ACHN (cell line): ENCODE measurements at regions not wholly inside any gene's neighbourhood (a gene's known extent, or its start where the extent isn't known, plus 50 kb on each side); places are given as distances from the start of the nearest gene placed in this dataset.

Experiments
- DNase-seq: peaks from one replicate; pipeline ENCODE4 v3.0.0-alpha.2; 2015
- in situ Hi-C: cut with HindIII; loops from 2 replicates; pipeline ENCODE4 v1.10.0; 2017; ENCODE audit warnings: low sequenced_read_pairs, low pct_ligation_motif_present, low pct_unique_long_range_greater_than_20kb

DNA sequence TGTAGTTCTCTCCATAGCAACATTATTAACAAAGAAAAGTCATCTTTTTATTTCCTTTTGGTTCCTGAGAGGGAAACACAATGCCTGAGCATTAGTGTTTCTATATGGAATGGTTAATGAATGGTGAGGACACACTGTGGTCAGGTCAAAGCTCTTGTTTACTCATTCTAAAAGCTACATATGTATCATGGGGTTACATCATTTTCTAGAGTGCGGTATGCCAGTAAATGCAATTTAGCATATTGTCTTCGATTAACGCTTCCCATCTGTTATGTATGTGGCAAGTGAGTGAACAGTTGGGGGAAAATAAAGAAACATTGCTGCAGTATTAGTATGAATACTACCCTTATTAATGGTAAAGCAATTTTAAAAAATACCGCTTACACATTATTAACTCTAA, 1152.2 kb upstream of the SPRY2 start:
- in situ Hi-C loops: no loop called here

DNA sequence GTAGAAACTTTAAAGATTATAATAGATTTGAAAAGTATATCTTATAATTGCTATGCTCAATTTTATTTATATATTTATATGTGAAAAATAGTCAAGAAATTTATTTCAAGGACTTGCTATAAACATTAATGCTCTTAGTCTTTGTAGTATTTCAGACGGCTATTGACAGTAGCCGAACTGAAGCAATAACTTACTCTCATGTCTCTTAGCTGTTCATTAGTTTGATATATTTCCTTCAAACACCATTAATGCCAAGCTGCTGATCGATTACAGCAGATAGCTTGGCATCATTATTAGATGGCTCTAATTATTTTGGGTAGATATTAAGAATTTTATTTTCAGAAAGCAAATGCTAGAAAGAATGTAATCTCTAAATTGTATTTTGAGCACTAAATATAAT, 1151.5 kb upstream of the SPRY2 start:
- DNase-seq: no peak
- in situ Hi-C loops: no loop called here

More for the DNA sequence above, 1152.2 kb upstream of the SPRY2 start:
- DNase-seq: no peak

- in situ Hi-C loops: no loop called here
Measured at GRCh38 chr13:81488021-81488420, 1147.1 kb upstream of the SPRY2 start.

DNA sequence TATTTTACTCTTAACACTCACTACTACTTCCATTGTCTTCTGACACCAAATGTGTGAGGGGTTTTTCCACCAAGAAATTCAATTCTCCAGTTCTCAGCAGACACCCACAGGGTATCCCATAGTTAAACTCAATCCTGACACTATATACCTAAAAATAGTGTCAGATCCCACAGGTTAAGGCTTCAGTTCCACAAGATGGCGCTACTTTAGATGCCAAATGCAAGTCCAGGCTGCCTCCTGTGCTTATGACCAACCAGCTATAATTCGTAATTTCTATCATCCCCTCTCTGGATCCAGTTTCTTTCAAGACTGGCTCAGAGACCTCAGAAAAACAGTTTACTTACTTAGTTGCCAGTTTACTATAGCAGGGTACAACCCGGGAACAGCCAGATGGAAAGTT, 1146.2 kb upstream of the SPRY2 start:
- in situ Hi-C loops: no loop called here
- peak; percentile 62 for DNase-seq

More at GRCh38 chr13:81488021-81488420, 1147.1 kb upstream of the SPRY2 start:
- no peak for DNase-seq

DNA sequence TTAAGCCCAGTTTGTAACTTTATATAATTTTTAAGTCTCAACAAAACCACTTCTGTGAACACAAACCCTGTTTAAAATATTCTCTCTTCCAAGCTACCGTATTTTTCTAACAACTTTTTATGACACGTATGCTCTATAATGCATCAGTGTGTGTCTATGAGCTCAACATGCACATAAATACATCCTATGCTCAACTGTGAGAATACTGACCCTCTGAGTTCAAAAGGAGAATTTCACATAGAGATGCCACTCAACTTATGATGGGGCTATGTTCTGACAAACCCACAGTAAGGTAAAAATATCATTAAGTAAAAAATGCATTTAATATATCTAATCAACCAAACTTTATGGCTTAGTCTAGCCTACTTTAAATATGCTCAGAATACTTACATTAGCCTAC, 1139.7 kb upstream of the SPRY2 start:
- in situ Hi-C loops: no loop called here
- peak; percentile 22 for DNase-seq

GRCh38 chr13:81473366-81473899, 1132.5 kb upstream of the SPRY2 start:
- no peak for DNase-seq
- in situ Hi-C loops: no loop called here

GRCh38 chr13:81458170-81458569, 1117.2 kb upstream of the SPRY2 start:
- no peak for DNase-seq
- in situ Hi-C loops: no loop called here

DNA sequence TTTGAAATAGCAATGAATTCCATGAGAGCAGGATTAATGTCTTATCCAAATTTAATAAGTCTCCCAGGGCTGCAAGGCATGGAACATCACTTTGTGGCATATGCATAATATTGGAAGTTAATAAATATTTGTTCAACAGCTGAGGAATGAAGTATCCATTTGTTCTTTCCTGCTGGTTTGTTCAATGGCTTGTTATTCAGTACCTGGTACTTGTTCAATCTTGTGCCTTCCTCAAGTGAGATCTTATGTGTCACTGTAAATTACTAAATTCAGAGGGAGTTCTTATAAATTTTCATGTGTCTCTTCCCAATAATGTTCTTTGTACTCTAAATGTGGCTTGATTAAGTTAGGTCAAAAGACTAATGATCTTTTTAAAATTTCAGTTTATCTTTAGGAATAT, 1105.5 kb upstream of the SPRY2 start:
- in situ Hi-C loops: no loop called here
- no peak for DNase-seq

GRCh38 chr13:81442904-81443303, 1102.0 kb upstream of the SPRY2 start:
- in situ Hi-C loops: no loop called here

DNA sequence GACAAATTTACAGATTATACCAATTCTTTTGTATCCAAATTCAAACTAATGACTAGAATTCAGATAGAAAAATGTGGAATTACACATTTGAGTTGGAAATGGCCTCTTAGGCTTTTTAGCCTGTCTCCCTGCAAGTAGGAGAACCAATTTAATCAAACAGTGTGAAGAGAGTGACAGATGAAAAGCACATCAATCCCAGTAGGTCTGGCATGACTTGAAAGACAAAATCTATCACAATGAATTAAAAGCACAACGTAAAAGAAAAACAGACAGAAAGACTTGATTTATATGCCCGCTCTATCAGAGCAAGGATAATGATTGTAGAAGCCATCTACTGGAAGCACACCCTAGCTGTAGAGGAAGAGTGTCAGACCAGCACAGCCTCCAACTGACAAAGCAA, 1084.4 kb upstream of the SPRY2 start:
- DNase-seq: no peak
- in situ Hi-C loops: no loop called here

More at GRCh38 chr13:81442904-81443303, 1102.0 kb upstream of the SPRY2 start:
- no peak for DNase-seq

- no peak for DNase-seq
- in situ Hi-C loops: no loop called here
Measured at GRCh38 chr13:81409284-81409683, 1068.4 kb upstream of the SPRY2 start.

- no peak for DNase-seq
- in situ Hi-C loops: no loop called here
Measured at GRCh38 chr13:81408647-81409046, 1067.7 kb upstream of the SPRY2 start.

GRCh38 chr13:81406639-81407292, 1065.8 kb upstream of the SPRY2 start:
- peak; percentile 84 for DNase-seq
- in situ Hi-C loops: no loop called here

GRCh38 chr13:81406022-81406421, 1065.1 kb upstream of the SPRY2 start:
- DNase-seq: peak; percentile 39
- in situ Hi-C loops: no loop called here

GRCh38 chr13:81396192-81396591, 1055.3 kb upstream of the SPRY2 start:
- in situ Hi-C loops: no loop called here
- no peak for DNase-seq

- DNase-seq: no peak
- in situ Hi-C loops: no loop called here
Measured at GRCh38 chr13:81395368-81395767, 1054.4 kb upstream of the SPRY2 start.

DNA sequence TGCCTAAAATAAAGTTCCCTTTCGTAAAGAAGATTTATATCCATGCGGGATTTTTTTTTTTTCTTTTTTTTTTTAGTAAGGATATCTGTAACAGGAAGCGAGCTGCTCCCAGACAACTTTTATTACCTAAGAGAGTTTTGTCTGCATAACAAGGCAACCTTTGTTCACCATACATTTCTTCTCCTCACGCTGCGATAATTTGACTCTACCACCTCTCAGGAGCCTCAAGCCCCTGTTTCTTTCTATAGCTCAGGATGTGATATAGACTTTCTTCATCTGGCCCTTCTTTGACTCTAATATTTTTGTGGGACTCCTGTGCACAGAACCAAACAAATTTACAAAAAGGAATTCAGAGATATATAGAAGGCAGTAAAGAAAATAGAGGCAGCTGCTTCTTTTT, 1053.7 kb upstream of the SPRY2 start:
- DNase-seq: no peak
- in situ Hi-C loops: no loop called here

DNA sequence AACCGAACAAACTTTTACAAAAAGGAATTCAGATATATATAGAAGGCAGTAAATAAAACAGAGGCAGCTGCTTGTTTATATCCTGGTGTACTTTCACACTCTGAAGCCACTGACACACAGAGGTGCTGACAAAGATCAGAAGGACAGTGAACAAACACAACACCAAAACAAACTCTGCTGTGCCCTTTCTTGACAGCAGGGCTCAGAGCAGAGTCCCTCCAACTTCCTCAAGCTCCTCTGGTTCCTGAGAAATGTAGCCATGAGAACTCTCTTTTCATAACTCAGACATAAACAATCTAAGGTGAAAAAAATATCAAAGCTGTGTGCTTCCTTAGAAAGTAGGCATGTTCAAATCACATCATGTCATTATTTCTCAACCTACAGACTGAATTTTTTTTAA, 1052.8 kb upstream of the SPRY2 start:
- in situ Hi-C loops: no loop called here
- DNase-seq: no peak

GRCh38 chr13:81393110-81393509, 1052.2 kb upstream of the SPRY2 start:
- no peak for DNase-seq
- in situ Hi-C loops: no loop called here

DNA sequence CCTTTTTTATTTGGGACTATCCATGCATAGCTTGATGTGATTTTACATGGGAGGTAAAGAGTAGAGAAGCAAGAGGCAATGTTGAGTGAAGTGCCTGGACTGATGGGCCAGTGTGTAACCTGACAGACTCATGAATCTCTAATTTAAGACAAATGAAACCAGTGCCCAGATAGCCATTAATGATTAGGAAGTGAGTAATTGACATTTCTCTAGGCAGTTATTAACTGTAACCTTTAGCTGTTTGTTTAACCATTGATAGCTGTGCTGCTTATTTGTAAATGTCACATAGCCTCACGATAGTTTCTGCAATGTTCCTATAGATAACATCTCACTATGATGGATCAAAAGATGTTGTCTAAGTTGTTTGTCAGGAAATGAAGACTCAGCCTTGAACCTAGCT, 1047.5 kb upstream of the SPRY2 start:
- in situ Hi-C loops: no loop called here

GRCh38 chr13:81383444-81383843, 1042.5 kb upstream of the SPRY2 start:
- in situ Hi-C loops: no loop called here
- no peak for DNase-seq

More for the DNA sequence above, 1047.5 kb upstream of the SPRY2 start:
- DNase-seq: no peak
